ENCODE measurements at regions not wholly inside any gene's neighbourhood (a gene's known extent, or its start where the extent isn't known, plus 50 kb on each side); places are given as distances from the start of the nearest gene placed in this dataset.

GRCh38 chr2:120892967-120893667 lies 157.4 kb downstream of the GLI2 start:
- TF ChIP-seq CTCF (conservative IDR thresholded peaks at IDR 0.05) (no peak), ZFX (IDR thresholded peaks at IDR 0.05) (no peak)

Data from C4-2B (cell line).